ENCODE measurements at regions not wholly inside any gene's neighbourhood (a gene's known extent, or its start where the extent isn't known, plus 50 kb on each side); places are given as distances from the start of the nearest gene placed in this dataset.
A peak's percentile ranks its signal among the peaks of the same experiment; 100 is the strongest.

GRCh38 chr1:230573658-230574057 lies 68.6 kb upstream of the COG2 start:
- peaks cover 36 to 40% of the 10 kb centered on the region in 2 experiments for H3K4me1 ChIP-seq (ENCODE audit: control insufficient read depth in 1 of 2, insufficient read depth in 1 of 2, low read depth in 1 of 2, low read length in 1 of 2)
- no peak overlapping the region for H3K4me3 ChIP-seq (ENCODE audit: low read depth in 1 of 2, low read length in 1 of 2)
- no peak for TF ChIP-seq CTCF (IDR thresholded peaks at IDR 0.05)
- H3K9me3 ChIP-seq, result no peaks in the 10 kb centered on the region
- H3K36me3 ChIP-seq, result no peaks in the 10 kb centered on the region
- peak overlapping the region; percentile 78 for H3K27ac ChIP-seq
- no peaks in the 10 kb centered on the region for H3K27me3 ChIP-seq

- peak overlapping the region; percentile 78 for H3K27ac ChIP-seq
Measured at GRCh38 chr1:230572121-230573105, 69.9 kb upstream of the COG2 start.

GRCh38 chr1:230570724-230571360 lies 71.4 kb upstream of the COG2 start:
- Histone ChIP-seq H3K27me3 (no peaks in the 10 kb centered on the region), H3K36me3 (no peaks in the 10 kb centered on the region), H3K27ac (peak overlapping the region; percentile 78), H3K4me1 (ENCODE audit: control insufficient read depth in 1 of 2, insufficient read depth in 1 of 2, low read depth in 1 of 2, low read length in 1 of 2) (peaks cover 36 to 40% of the 10 kb centered on the region in 2 experiments), H3K9me3 (no peaks in the 10 kb centered on the region), H3K4me3 (ENCODE audit: low read depth in 1 of 2, low read length in 1 of 2) (peak overlapping the region in 1 of 2 experiments; percentile 11)
- no peak for TF ChIP-seq CTCF (IDR thresholded peaks at IDR 0.05)

More at GRCh38 chr1:230572121-230573105, 69.9 kb upstream of the COG2 start:
- H3K9me3 ChIP-seq, result no peaks in the 10 kb centered on the region
- no peak for TF ChIP-seq CTCF (IDR thresholded peaks at IDR 0.05)
- H3K27me3 ChIP-seq, result no peaks in the 10 kb centered on the region
- peak overlapping the region in 1 of 2 experiments; percentile 2 for H3K4me3 ChIP-seq (ENCODE audit: low read depth in 1 of 2, low read length in 1 of 2)
- H3K36me3 ChIP-seq, result no peaks in the 10 kb centered on the region
- peaks cover 36 to 40% of the 10 kb centered on the region in 2 experiments for H3K4me1 ChIP-seq (ENCODE audit: control insufficient read depth in 1 of 2, insufficient read depth in 1 of 2, low read depth in 1 of 2, low read length in 1 of 2)

GRCh38 chr1:230569201-230569600 lies 73.1 kb upstream of the COG2 start:
- Histone ChIP-seq H3K27me3 (peaks cover 11% of the 10 kb centered on the region), H3K4me3 (ENCODE audit: low read depth in 1 of 2, low read length in 1 of 2) (no peak overlapping the region), H3K36me3 (no peaks in the 10 kb centered on the region), H3K27ac (no peak overlapping the region), H3K9me3 (no peaks in the 10 kb centered on the region), H3K4me1 (ENCODE audit: control insufficient read depth in 1 of 2, insufficient read depth in 1 of 2, low read depth in 1 of 2, low read length in 1 of 2) (peaks cover 36 to 37% of the 10 kb centered on the region in 2 experiments)
- no peak for TF ChIP-seq CTCF (IDR thresholded peaks at IDR 0.05)

GRCh38 chr1:230568676-230569075 lies 73.6 kb upstream of the COG2 start:
- Histone ChIP-seq H3K27me3 (peaks cover 11% of the 10 kb centered on the region), H3K4me3 (ENCODE audit: low read depth in 1 of 2, low read length in 1 of 2) (no peak overlapping the region), H3K4me1 (ENCODE audit: control insufficient read depth in 1 of 2, insufficient read depth in 1 of 2, low read depth in 1 of 2, low read length in 1 of 2) (peaks cover 32 to 34% of the 10 kb centered on the region in 2 experiments), H3K9me3 (no peaks in the 10 kb centered on the region), H3K36me3 (no peaks in the 10 kb centered on the region), H3K27ac (no peak overlapping the region)
- no peak for TF ChIP-seq CTCF (IDR thresholded peaks at IDR 0.05)

Data from neutrophil (primary cell).